Omental fat pad (tissue), 3 donors: ENCODE measurements at regions not wholly inside any gene's neighbourhood (a gene's known extent, or its start where the extent isn't known, plus 50 kb on each side); places are given as distances from the start of the nearest gene placed in this dataset.

Source experiments
- ATAC-seq: fragments of 150-250 bp; one replicate; pipeline ENCODE4 v1.9.1; 2016; ENCODE audit warnings: mild to moderate bottlenecking, moderate library complexity; ENCODE audit not compliant: low FRiP score
- DNase-seq: peaks from one replicate; pipeline ENCODE4 v3.0.0-alpha.2; 2019; ENCODE audit warnings: low spot score
- CTCF ChIP-seq, 3 donors: fragments of 450-650 bp; IDR thresholded peaks; one replicate each; pipeline ENCODE4 v1.5.1; 2016 to 2017; ENCODE audit warnings: antibody characterized with exemption in 3 of 3, mild to moderate bottlenecking in 3 of 3, moderate library complexity in 2 of 3

GRCh38 chr1:218827486-218827885 lies 346.2 kb upstream of the LYPLAL1 start:
- no peak for DNase-seq
- no peak for ATAC-seq
- no peak for TF ChIP-seq CTCF (IDR thresholded peaks at IDR 0.05)

GRCh38 chr1:218828125-218828650 lies 345.5 kb upstream of the LYPLAL1 start:
- DNase-seq (no peak), ATAC-seq (no peak)
- TF ChIP-seq CTCF (IDR thresholded peaks at IDR 0.05) = no peak

- DNase-seq = no peak
- no peak for TF ChIP-seq CTCF (IDR thresholded peaks at IDR 0.05)
- ATAC-seq = no peak
Observed at GRCh38 chr1:218829097-218829496, 344.6 kb upstream of the LYPLAL1 start.

GRCh38 chr1:218835609-218836008 lies 338.1 kb upstream of the LYPLAL1 start:
- no peak for TF ChIP-seq CTCF (IDR thresholded peaks at IDR 0.05)
- ATAC-seq (no peak), DNase-seq (no peak)

- no peak for DNase-seq
- TF ChIP-seq CTCF (IDR thresholded peaks at IDR 0.05) = no peak
- no peak for ATAC-seq
Observed at GRCh38 chr1:218836264-218836663, 337.4 kb upstream of the LYPLAL1 start.

- no peak for ATAC-seq
Observed at GRCh38 chr1:218837051-218837450, 336.6 kb upstream of the LYPLAL1 start.

More at GRCh38 chr1:218837051-218837450, 336.6 kb upstream of the LYPLAL1 start:
- TF ChIP-seq CTCF (IDR thresholded peaks at IDR 0.05) = no peak
- no peak for DNase-seq
